Karpas-422 (cell line): ENCODE measurements at regions not wholly inside any gene's neighbourhood (a gene's known extent, or its start where the extent isn't known, plus 50 kb on each side); places are given as distances from the start of the nearest gene placed in this dataset.

Source experiments
- DNase-seq: peaks from one replicate; pipeline ENCODE4 v3.0.0-alpha.2; 2015
- H2AFZ ChIP-seq: fragments of 200-600 bp; sonication (generic); 2 replicates; pipeline ENCODE4 v1.6.1; 2014; ENCODE audit warnings: antibody characterized with exemption, low read length, mixed read lengths
- H3K27ac ChIP-seq: fragments of 200-600 bp; sonication (generic); 2 replicates; pipeline ENCODE4 v1.5.1; 2014; ENCODE audit warnings: mild to moderate bottlenecking, low read length, moderate library complexity
- H3K27me3 ChIP-seq: fragments of 200-600 bp; sonication (generic); 2 replicates; pipeline ENCODE4 v1.6.1; 2014; ENCODE audit warnings: low read length, mixed read lengths
- H3K36me3 ChIP-seq: fragments of 200-600 bp; sonication (generic); 2 replicates; pipeline ENCODE4 v1.6.1; 2014; ENCODE audit warnings: low read length, mixed read lengths; ENCODE audit not compliant: insufficient read depth
- H3K4me1 ChIP-seq: fragments of 200-600 bp; sonication (generic); 2 replicates; pipeline ENCODE4 v1.6.1; 2014; ENCODE audit warnings: mild to moderate bottlenecking, low read length, mixed read lengths
- H3K4me2 ChIP-seq: fragments of 200-600 bp; sonication (generic); 2 replicates; pipeline ENCODE4 v1.6.1; 2014; ENCODE audit warnings: low read length, low read depth, mild to moderate bottlenecking; ENCODE audit not compliant: poor library complexity, severe bottlenecking
- H3K4me3 ChIP-seq: fragments of 200-600 bp; sonication (generic); 2 replicates; pipeline ENCODE4 v1.5.1; 2014; ENCODE audit warnings: mild to moderate bottlenecking, antibody characterized with exemption, low read length, mixed read lengths
- H3K79me2 ChIP-seq: fragments of 200-600 bp; sonication (generic); 2 replicates; pipeline ENCODE4 v1.6.1; 2014; ENCODE audit warnings: mild to moderate bottlenecking, low read length, mixed read lengths
- H3K9ac ChIP-seq: fragments of 200-600 bp; sonication (generic); 2 replicates; pipeline ENCODE4 v1.6.0; 2014; ENCODE audit warnings: low read length
- H3K9me2 ChIP-seq: fragments of 200-600 bp; sonication (generic), shearing (Covaris generic); replicated peaks from 2 replicates; pipeline ENCODE4 v1.6.0; 2014; ENCODE audit warnings: mild to moderate bottlenecking, low read length, moderate library complexity; ENCODE audit not compliant: insufficient read depth
- H3K9me3 ChIP-seq: fragments of 300-700, 200-600 bp; sonication (generic); 2 replicates; pipeline ENCODE4 v1.6.1; 2014; ENCODE audit warnings: low read length, mixed read lengths
- H4K20me1 ChIP-seq: fragments of 200-600 bp; sonication (generic); 2 replicates; pipeline ENCODE4 v1.6.1; 2014; ENCODE audit warnings: mild to moderate bottlenecking, antibody characterized with exemption, low read length, low read depth; ENCODE audit not compliant: insufficient read depth

- no peaks in the 10 kb centered on the region for H3K9me3 ChIP-seq
- H3K27ac ChIP-seq: peak overlapping the region; percentile 93; the same call in 1 of the 2 replicates
- peaks cover 34% of the 10 kb centered on the region for H3K79me2 ChIP-seq
- H3K4me3 ChIP-seq: no peak overlapping the region
- no peaks in the 10 kb centered on the region for H3K36me3 ChIP-seq
- no peak overlapping the region for H2AFZ ChIP-seq
- H3K4me2 ChIP-seq: peak overlapping the region; percentile 91
- DNase-seq: no peak
- H3K27me3 ChIP-seq: no peaks in the 10 kb centered on the region
- no peak overlapping the region for H3K9ac ChIP-seq
- H3K4me1 ChIP-seq: peaks cover 34% of the 10 kb centered on the region
- no peaks in the 10 kb centered on the region for H3K9me2 ChIP-seq
- no peaks in the 10 kb centered on the region for H4K20me1 ChIP-seq
Measured at GRCh38 chr7:131112431-131112830, 215.2 kb upstream of the MKLN1 start.

- no peaks in the 10 kb centered on the region; the same call in 1 of the 2 replicates for H3K36me3 ChIP-seq
- H3K9me2 ChIP-seq: no peaks in the 10 kb centered on the region
- no peak for DNase-seq
- no peak overlapping the region for H3K4me3 ChIP-seq
- peaks cover 11% of the 10 kb centered on the region for H3K9me3 ChIP-seq
- H3K4me2 ChIP-seq: no peak overlapping the region
- H3K27me3 ChIP-seq: no peaks in the 10 kb centered on the region
- H3K79me2 ChIP-seq: peaks cover 10% of the 10 kb centered on the region; the same call in 1 of the 2 replicates
- peaks cover 27% of the 10 kb centered on the region for H3K4me1 ChIP-seq
- H4K20me1 ChIP-seq: no peaks in the 10 kb centered on the region
- no peak overlapping the region for H2AFZ ChIP-seq
- H3K9ac ChIP-seq: no peak overlapping the region
- H3K27ac ChIP-seq: no peak overlapping the region; the same call in 1 of the 2 replicates
Measured at GRCh38 chr7:131115340-131115739, 212.3 kb upstream of the MKLN1 start.

- Histone ChIP-seq H3K27me3 (no peaks in the 10 kb centered on the region), H3K4me1 (peaks cover 26% of the 10 kb centered on the region), H3K4me2 (no peak overlapping the region), H3K27ac (no peak overlapping the region), H3K79me2 (peaks cover 4% of the 10 kb centered on the region; the same call in 1 of the 2 replicates), H2AFZ (no peak overlapping the region), H3K4me3 (no peak overlapping the region), H3K36me3 (no peaks in the 10 kb centered on the region; the same call in 1 of the 2 replicates), H4K20me1 (no peaks in the 10 kb centered on the region), H3K9me3 (peaks cover 11% of the 10 kb centered on the region), H3K9me2 (no peaks in the 10 kb centered on the region), H3K9ac (no peak overlapping the region)
- no peak for DNase-seq
Measured at GRCh38 chr7:131117439-131117838, 210.2 kb upstream of the MKLN1 start.

GRCh38 chr7:131119381-131119780 lies 208.3 kb upstream of the MKLN1 start:
- H3K27ac ChIP-seq: peak overlapping the region; percentile 31; the same call in 1 of the 2 replicates
- peaks cover 42% of the 10 kb centered on the region for H3K4me1 ChIP-seq
- H3K36me3 ChIP-seq: no peaks in the 10 kb centered on the region; the same call in 1 of the 2 replicates
- H3K9ac ChIP-seq: no peak overlapping the region
- H3K27me3 ChIP-seq: no peaks in the 10 kb centered on the region
- DNase-seq: no peak
- H3K4me2 ChIP-seq: no peak overlapping the region
- H2AFZ ChIP-seq: no peak overlapping the region
- H3K79me2 ChIP-seq: no peaks in the 10 kb centered on the region
- H3K9me2 ChIP-seq: no peaks in the 10 kb centered on the region
- H4K20me1 ChIP-seq: no peaks in the 10 kb centered on the region
- H3K4me3 ChIP-seq: no peak overlapping the region
- peaks cover 11% of the 10 kb centered on the region for H3K9me3 ChIP-seq

GRCh38 chr7:131122394-131122793 lies 205.3 kb upstream of the MKLN1 start:
- H3K79me2 ChIP-seq: no peaks in the 10 kb centered on the region
- peaks cover 51% of the 10 kb centered on the region for H3K4me1 ChIP-seq
- no peaks in the 10 kb centered on the region; the same call in 1 of the 2 replicates for H3K36me3 ChIP-seq
- no peaks in the 10 kb centered on the region for H4K20me1 ChIP-seq
- peaks cover 11% of the 10 kb centered on the region for H3K9me3 ChIP-seq
- H3K4me3 ChIP-seq: no peak overlapping the region
- peak; percentile 51 for DNase-seq
- H3K9me2 ChIP-seq: no peaks in the 10 kb centered on the region
- H3K4me2 ChIP-seq: peak overlapping the region; percentile 7
- H3K9ac ChIP-seq: peak overlapping the region; percentile 43; the same call in 1 of the 2 replicates
- H3K27me3 ChIP-seq: no peaks in the 10 kb centered on the region
- peak overlapping the region; percentile 90 for H3K27ac ChIP-seq
- 0 out of 2 replicates have a peak overlapping the region, but pooled peaks have one; percentile 3 for H2AFZ ChIP-seq

DNA sequence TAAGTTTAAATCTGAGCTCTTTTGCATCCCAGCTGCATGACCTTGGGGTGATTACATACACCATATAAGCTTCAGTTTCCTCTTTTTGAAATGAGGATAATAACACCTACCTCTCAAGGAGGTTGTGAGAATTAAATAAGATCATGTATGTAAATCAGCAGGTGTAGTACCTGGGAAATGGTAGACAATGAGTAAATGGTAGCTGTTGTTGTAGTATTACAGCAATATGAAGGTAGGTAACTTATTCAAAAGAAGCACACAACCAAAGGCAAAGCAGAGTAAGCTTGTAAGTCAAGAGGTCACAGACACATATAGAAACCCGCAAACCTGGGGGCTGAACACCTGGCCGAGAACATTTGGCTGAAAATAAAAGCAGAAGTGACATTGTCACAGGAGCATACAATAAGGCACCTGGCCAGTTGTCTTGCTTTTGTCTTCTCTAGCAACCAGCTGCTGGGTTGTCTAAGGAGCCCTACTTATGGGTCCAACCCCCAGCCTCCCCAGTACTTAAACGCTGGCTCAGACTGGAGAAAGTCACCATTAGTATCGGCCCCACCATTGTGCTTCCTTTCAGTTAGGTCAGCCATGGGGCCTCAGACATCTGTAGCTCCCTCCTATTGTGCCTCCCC lies 203.6 kb upstream of the MKLN1 start:
- Histone ChIP-seq H3K27me3 (no peaks in the 10 kb centered on the region), H3K9me3 (peaks cover 2% of the 10 kb centered on the region; the same call in 1 of the 2 replicates), H3K4me3 (peak overlapping the region; percentile 16; the same call in 1 of the 2 replicates), H4K20me1 (no peaks in the 10 kb centered on the region), H3K9me2 (no peaks in the 10 kb centered on the region), H2AFZ (no peak overlapping the region), H3K9ac (peak overlapping the region; percentile 52), H3K4me1 (peaks cover 51% of the 10 kb centered on the region), H3K79me2 (no peaks in the 10 kb centered on the region), H3K4me2 (peak overlapping the region; percentile 46), H3K27ac (peak overlapping the region; percentile 90), H3K36me3 (no peaks in the 10 kb centered on the region)
- DNase-seq: peak; percentile 91

DNA sequence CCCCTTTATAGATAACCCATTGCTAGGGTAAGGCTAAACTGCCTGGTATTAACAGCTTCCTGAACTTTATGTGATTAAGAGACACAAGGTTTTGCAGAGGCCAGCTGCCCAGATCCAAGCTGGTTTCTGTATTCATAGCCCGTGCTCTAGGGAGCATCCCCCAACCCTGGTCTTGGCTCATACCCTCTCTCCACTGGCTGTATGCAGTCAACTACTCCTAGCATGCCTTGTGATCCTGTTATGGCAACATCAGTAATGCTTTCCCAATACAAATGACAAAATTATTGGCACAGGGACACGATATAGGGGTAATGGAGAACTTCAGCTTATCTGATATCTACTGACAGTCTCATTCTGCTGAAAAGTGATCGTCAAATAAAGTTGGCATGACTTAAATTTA lies 202.8 kb upstream of the MKLN1 start:
- no peaks in the 10 kb centered on the region for H3K79me2 ChIP-seq
- H4K20me1 ChIP-seq: no peaks in the 10 kb centered on the region
- no peaks in the 10 kb centered on the region for H3K27me3 ChIP-seq
- H3K36me3 ChIP-seq: no peaks in the 10 kb centered on the region
- no peaks in the 10 kb centered on the region for H3K9me2 ChIP-seq
- DNase-seq: no peak
- H3K4me3 ChIP-seq: peak overlapping the region; percentile 16; the same call in 1 of the 2 replicates
- H3K4me1 ChIP-seq: peaks cover 47% of the 10 kb centered on the region
- H2AFZ ChIP-seq: no peak overlapping the region
- peak overlapping the region; percentile 90 for H3K27ac ChIP-seq
- peak overlapping the region; percentile 46 for H3K4me2 ChIP-seq
- H3K9me3 ChIP-seq: no peaks in the 10 kb centered on the region
- H3K9ac ChIP-seq: peak overlapping the region; percentile 52

- Histone ChIP-seq H3K79me2 (no peaks in the 10 kb centered on the region), H3K27ac (no peak overlapping the region), H3K4me3 (no peak overlapping the region), H3K27me3 (no peaks in the 10 kb centered on the region), H3K4me1 (no peaks in the 10 kb centered on the region; the same call in 1 of the 2 replicates), H4K20me1 (no peaks in the 10 kb centered on the region), H3K9me2 (no peaks in the 10 kb centered on the region), H3K9ac (no peak overlapping the region), H3K9me3 (no peaks in the 10 kb centered on the region), H3K36me3 (no peaks in the 10 kb centered on the region), H2AFZ (no peak overlapping the region), H3K4me2 (no peak overlapping the region)
- DNase-seq: no peak
Measured at GRCh38 chr7:131130324-131130723, 197.4 kb upstream of the MKLN1 start.
